ENCODE measurements at regions not wholly inside any gene's neighbourhood (a gene's known extent, or its start where the extent isn't known, plus 50 kb on each side); places are given as distances from the start of the nearest gene placed in this dataset.
"Not testable (repeated sequence)": the region's sequence is repeated elsewhere in the genome, so short reads cannot be mapped to it uniquely, and the experiment has no call there.

- DNase-seq, result no peak
Observed at GRCh38 chr4:103499094-103499493, 220.7 kb downstream of the TACR3 start.

- DNase-seq, result peak; percentile 10
Observed at GRCh38 chr4:103498161-103499070, 221.4 kb downstream of the TACR3 start.

GRCh38 chr4:103497692-103498091, 222.1 kb downstream of the TACR3 start:
- no peak for DNase-seq

GRCh38 chr4:103496800-103497199, 223.0 kb downstream of the TACR3 start:
- DNase-seq, result no peak

- no peak for DNase-seq
Observed at GRCh38 chr4:103493450-103494159, 226.2 kb downstream of the TACR3 start.

- DNase-seq, result not testable (repeated sequence)
Observed at GRCh38 chr4:103485296-103485695, 234.5 kb downstream of the TACR3 start.

GRCh38 chr4:103484521-103484920, 235.3 kb downstream of the TACR3 start:
- no peak for DNase-seq

GRCh38 chr4:103482893-103483292, 236.9 kb downstream of the TACR3 start:
- DNase-seq, result no peak

- no peak for DNase-seq
Observed at GRCh38 chr4:103482471-103482870, 237.3 kb downstream of the TACR3 start.

- no peak for DNase-seq
Observed at GRCh38 chr4:103478734-103479133, 241.1 kb downstream of the TACR3 start.

- no peak for DNase-seq
Observed at GRCh38 chr4:103478210-103478609, 241.6 kb downstream of the TACR3 start.

GRCh38 chr4:103457566-103457965, 259.4 kb upstream of the CENPE start:
- no peak for DNase-seq

- no peak for DNase-seq
Observed at GRCh38 chr4:103451341-103451740, 253.2 kb upstream of the CENPE start.

GRCh38 chr4:103450693-103451092, 252.6 kb upstream of the CENPE start:
- DNase-seq, result no peak

- no peak for DNase-seq
Observed at GRCh38 chr4:103449296-103450023, 251.3 kb upstream of the CENPE start.

GRCh38 chr4:103445377-103445776, 247.2 kb upstream of the CENPE start:
- DNase-seq, result no peak

- no peak for DNase-seq
Observed at GRCh38 chr4:103443324-103443723, 245.2 kb upstream of the CENPE start.

GRCh38 chr4:103429283-103429682, 231.1 kb upstream of the CENPE start:
- DNase-seq, result no peak

- DNase-seq, result no peak
Observed at GRCh38 chr4:103425406-103425805, 227.3 kb upstream of the CENPE start.

GRCh38 chr4:103424853-103425252, 226.7 kb upstream of the CENPE start:
- no peak for DNase-seq

- DNase-seq, result no peak
Observed at GRCh38 chr4:103423261-103423660, 225.1 kb upstream of the CENPE start.

GRCh38 chr4:103422467-103423219, 224.5 kb upstream of the CENPE start:
- DNase-seq, result no peak

- no peak for DNase-seq
Observed at GRCh38 chr4:103415801-103416200, 217.7 kb upstream of the CENPE start.
